ENCODE measurements at regions not wholly inside any gene's neighbourhood (a gene's known extent, or its start where the extent isn't known, plus 50 kb on each side); places are given as distances from the start of the nearest gene placed in this dataset.
"Not testable (repeated sequence)": the region's sequence is repeated elsewhere in the genome, so short reads cannot be mapped to it uniquely, and the experiment has no call there.

GRCh38 chr18:56455874-56456273 lies 182.5 kb downstream of the TXNL1 start:
- H3K4me1 Mint-ChIP-seq (ENCODE audit: low read depth): no peaks in the 10 kb centered on the region
- no peaks in the 10 kb centered on the region for H3K36me3 Mint-ChIP-seq (ENCODE audit: low read depth)
- no peaks in the 10 kb centered on the region for H3K9me3 Mint-ChIP-seq
- no peak overlapping the region for H3K4me3 Mint-ChIP-seq
- no peak for DNase-seq
- intact Hi-C loops (cut with micrococcal nuclease): no loop called here
- H3K27me3 Mint-ChIP-seq (ENCODE audit: low read depth): peaks cover 2% of the 10 kb centered on the region
- CTCF ChIA-PET: interaction anchor here (0.7 kb wide), 1 partner anchor 8 kb away, joined by 3 read pairs; no protein-coding TSS in a partner anchor
- no peak overlapping the region for H3K27ac Mint-ChIP-seq

DNA sequence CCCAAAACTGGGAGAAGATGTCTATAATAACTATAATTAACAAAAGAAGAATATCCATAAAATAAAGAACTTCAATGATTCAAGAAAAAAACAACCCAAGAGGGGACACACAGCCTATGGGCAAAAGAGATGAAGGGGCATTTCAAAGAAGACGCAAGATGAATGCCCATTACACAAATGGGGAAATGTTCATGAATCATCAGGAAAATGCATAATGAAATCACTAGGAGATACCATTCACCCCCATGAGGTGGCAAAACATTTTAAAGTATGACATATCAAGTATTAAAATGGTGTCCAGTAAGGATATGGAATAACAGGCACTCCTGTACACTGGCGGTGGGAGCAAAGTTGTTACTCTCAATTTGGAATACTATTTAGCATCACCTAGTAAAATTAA lies 183.3 kb downstream of the TXNL1 start:
- CTCF ChIA-PET: no interaction called here
- intact Hi-C loops (cut with micrococcal nuclease): no loop called here
- Mint-ChIP-seq H3K27me3 (ENCODE audit: low read depth) (peaks cover 2% of the 10 kb centered on the region), H3K9me3 (no peaks in the 10 kb centered on the region), H3K4me1 (ENCODE audit: low read depth) (no peaks in the 10 kb centered on the region), H3K36me3 (ENCODE audit: low read depth) (no peaks in the 10 kb centered on the region), H3K4me3 (no peak overlapping the region), H3K27ac (no peak overlapping the region)
- DNase-seq: no peak

- no peak for DNase-seq
- Mint-ChIP-seq H3K9me3 (no peaks in the 10 kb centered on the region), H3K27me3 (ENCODE audit: low read depth) (no peaks in the 10 kb centered on the region), H3K27ac (no peak overlapping the region), H3K36me3 (ENCODE audit: low read depth) (no peaks in the 10 kb centered on the region), H3K4me1 (ENCODE audit: low read depth) (no peaks in the 10 kb centered on the region), H3K4me3 (no peak overlapping the region)
- intact Hi-C loops (cut with micrococcal nuclease): no loop called here
- CTCF ChIA-PET: no interaction called here
Measured at GRCh38 chr18:56453631-56454030, 184.8 kb downstream of the TXNL1 start.

DNA sequence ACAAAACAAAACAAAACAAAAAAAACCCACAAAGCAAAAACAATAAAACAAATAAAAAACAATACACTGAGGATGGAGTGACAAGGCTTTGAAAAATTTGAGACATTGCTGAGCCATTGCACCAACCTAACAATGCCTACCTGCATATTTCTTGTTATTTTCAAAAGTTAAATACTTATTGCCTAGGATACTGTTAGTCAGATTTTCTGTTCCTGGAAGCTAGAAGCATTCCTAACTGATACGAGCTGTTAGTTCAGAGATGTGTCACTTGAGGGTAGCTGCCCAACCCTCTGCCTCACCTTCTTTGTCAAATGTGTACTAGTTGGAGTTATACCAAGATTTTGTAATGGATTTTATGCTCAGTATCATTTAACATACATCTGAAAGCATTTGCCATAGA lies 187.2 kb downstream of the TXNL1 start:
- CTCF ChIA-PET: no interaction called here
- DNase-seq: no peak
- no peaks in the 10 kb centered on the region for H3K9me3 Mint-ChIP-seq

GRCh38 chr18:56448751-56449150 lies 189.6 kb downstream of the TXNL1 start:
- CTCF ChIA-PET: no interaction called here
- H3K27me3 Mint-ChIP-seq (ENCODE audit: low read depth): peaks cover 3% of the 10 kb centered on the region
- no peak overlapping the region for H3K27ac Mint-ChIP-seq
- no peak overlapping the region for H3K4me3 Mint-ChIP-seq
- intact Hi-C loops (cut with micrococcal nuclease): no loop called here
- no peak for DNase-seq
- H3K9me3 Mint-ChIP-seq: peaks cover 3% of the 10 kb centered on the region
- no peaks in the 10 kb centered on the region for H3K4me1 Mint-ChIP-seq (ENCODE audit: low read depth)
- H3K36me3 Mint-ChIP-seq (ENCODE audit: low read depth): no peaks in the 10 kb centered on the region

More for the DNA sequence above, 187.2 kb downstream of the TXNL1 start:
- H3K4me1 Mint-ChIP-seq (ENCODE audit: low read depth): no peaks in the 10 kb centered on the region
- intact Hi-C loops (cut with micrococcal nuclease): no loop called here
- peaks cover 3% of the 10 kb centered on the region for H3K27me3 Mint-ChIP-seq (ENCODE audit: low read depth)
- no peak overlapping the region for H3K4me3 Mint-ChIP-seq
- H3K27ac Mint-ChIP-seq: no peak overlapping the region
- H3K36me3 Mint-ChIP-seq (ENCODE audit: low read depth): no peaks in the 10 kb centered on the region

GRCh38 chr18:56445422-56445821 lies 193.0 kb downstream of the TXNL1 start:
- Mint-ChIP-seq H3K4me1 (ENCODE audit: low read depth) (no peaks in the 10 kb centered on the region), H3K9me3 (peaks cover 6% of the 10 kb centered on the region), H3K27me3 (ENCODE audit: low read depth) (peaks cover 3% of the 10 kb centered on the region), H3K36me3 (ENCODE audit: low read depth) (no peaks in the 10 kb centered on the region), H3K27ac (no peak overlapping the region), H3K4me3 (no peak overlapping the region)
- intact Hi-C loops (cut with micrococcal nuclease): no loop called here
- CTCF ChIA-PET: no interaction called here
- DNase-seq: no peak

- intact Hi-C loops (cut with micrococcal nuclease): no loop called here
- CTCF ChIA-PET: no interaction called here
- peaks cover 3% of the 10 kb centered on the region for H3K27me3 Mint-ChIP-seq (ENCODE audit: low read depth)
- H3K27ac Mint-ChIP-seq: no peak overlapping the region
- no peaks in the 10 kb centered on the region for H3K4me1 Mint-ChIP-seq (ENCODE audit: low read depth)
- no peak overlapping the region for H3K4me3 Mint-ChIP-seq
- H3K36me3 Mint-ChIP-seq (ENCODE audit: low read depth): no peaks in the 10 kb centered on the region
- no peak for DNase-seq
- H3K9me3 Mint-ChIP-seq: peaks cover 6% of the 10 kb centered on the region
Measured at GRCh38 chr18:56444201-56444600, 194.2 kb downstream of the TXNL1 start.

- intact Hi-C loops (cut with micrococcal nuclease): no loop called here
- Mint-ChIP-seq H3K27me3 (ENCODE audit: low read depth) (peaks cover 3% of the 10 kb centered on the region), H3K27ac (no peak overlapping the region), H3K36me3 (ENCODE audit: low read depth) (no peaks in the 10 kb centered on the region), H3K4me3 (no peak overlapping the region), H3K9me3 (peaks cover 6% of the 10 kb centered on the region), H3K4me1 (ENCODE audit: low read depth) (no peaks in the 10 kb centered on the region)
- no peak for DNase-seq
- CTCF ChIA-PET: interaction anchor here (0.7 kb wide), 1 partner anchor 59 kb away, joined by 3 read pairs; no protein-coding TSS in a partner anchor
Measured at GRCh38 chr18:56443166-56443907, 195.1 kb downstream of the TXNL1 start.

DNA sequence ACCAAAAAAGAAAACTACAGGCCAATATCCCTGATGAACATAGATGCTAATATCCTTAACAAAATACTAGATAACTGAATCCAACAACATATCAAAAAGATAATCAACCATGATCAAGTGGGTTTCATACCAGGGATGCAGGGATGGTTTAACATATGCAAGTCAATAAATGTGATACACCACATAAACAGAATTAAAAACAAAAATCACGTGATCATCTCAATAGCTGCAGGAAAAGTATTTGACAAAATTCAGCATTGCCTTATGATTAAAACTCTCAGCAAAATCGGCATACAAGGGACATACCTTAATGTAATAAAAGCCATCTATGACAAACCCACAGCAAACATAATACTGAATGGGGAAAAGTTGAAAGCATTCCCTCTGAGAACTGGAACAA lies 199.9 kb downstream of the TXNL1 start:
- H3K36me3 Mint-ChIP-seq (ENCODE audit: low read depth); H3K4me1 Mint-ChIP-seq (ENCODE audit: low read depth); H3K4me3 Mint-ChIP-seq; H3K27me3 Mint-ChIP-seq (ENCODE audit: low read depth); H3K9me3 Mint-ChIP-seq; CTCF ChIA-PET; H3K27ac Mint-ChIP-seq; DNase-seq; intact Hi-C loops (cut with micrococcal nuclease): not testable (repeated sequence)

- DNase-seq: no peak
- H3K4me1 Mint-ChIP-seq (ENCODE audit: low read depth): no peaks in the 10 kb centered on the region
- peaks cover 2% of the 10 kb centered on the region for H3K9me3 Mint-ChIP-seq
- H3K36me3 Mint-ChIP-seq (ENCODE audit: low read depth): no peaks in the 10 kb centered on the region
- H3K27me3 Mint-ChIP-seq (ENCODE audit: low read depth): peaks cover 3% of the 10 kb centered on the region
- intact Hi-C loops (cut with micrococcal nuclease): no loop called here
- H3K27ac Mint-ChIP-seq: no peak overlapping the region
- CTCF ChIA-PET: no interaction called here
- H3K4me3 Mint-ChIP-seq: no peak overlapping the region
Measured at GRCh38 chr18:56436651-56437050, 201.7 kb downstream of the TXNL1 start.

GRCh38 chr18:56433919-56434318 lies 204.5 kb downstream of the TXNL1 start:
- no peak overlapping the region for H3K4me3 Mint-ChIP-seq
- no peaks in the 10 kb centered on the region for H3K36me3 Mint-ChIP-seq (ENCODE audit: low read depth)
- intact Hi-C loops (cut with micrococcal nuclease): no loop called here
- H3K27me3 Mint-ChIP-seq (ENCODE audit: low read depth): peaks cover 3% of the 10 kb centered on the region
- peaks cover 2% of the 10 kb centered on the region for H3K9me3 Mint-ChIP-seq
- H3K4me1 Mint-ChIP-seq (ENCODE audit: low read depth): no peaks in the 10 kb centered on the region
- H3K27ac Mint-ChIP-seq: no peak overlapping the region
- DNase-seq: no peak
- CTCF ChIA-PET: no interaction called here

GRCh38 chr18:56431551-56431950 lies 206.8 kb downstream of the TXNL1 start:
- no peak for DNase-seq
- Mint-ChIP-seq H3K4me1 (ENCODE audit: low read depth) (no peaks in the 10 kb centered on the region), H3K4me3 (no peak overlapping the region), H3K36me3 (ENCODE audit: low read depth) (no peaks in the 10 kb centered on the region), H3K27me3 (ENCODE audit: low read depth) (peaks cover 3% of the 10 kb centered on the region), H3K9me3 (peaks cover 9% of the 10 kb centered on the region), H3K27ac (no peak overlapping the region)
- CTCF ChIA-PET: no interaction called here
- intact Hi-C loops (cut with micrococcal nuclease): no loop called here

- no peaks in the 10 kb centered on the region for H3K4me1 Mint-ChIP-seq (ENCODE audit: low read depth)
- H3K9me3 Mint-ChIP-seq: peaks cover 8% of the 10 kb centered on the region
- no peak overlapping the region for H3K4me3 Mint-ChIP-seq
- no peaks in the 10 kb centered on the region for H3K27me3 Mint-ChIP-seq (ENCODE audit: low read depth)
- DNase-seq: no peak
- no peaks in the 10 kb centered on the region for H3K36me3 Mint-ChIP-seq (ENCODE audit: low read depth)
- intact Hi-C loops (cut with micrococcal nuclease): no loop called here
- CTCF ChIA-PET: interaction anchor here (0.6 kb wide), 1 partner anchor 146 kb away, joined by 4 read pairs; no protein-coding TSS in a partner anchor
- no peak overlapping the region for H3K27ac Mint-ChIP-seq
Measured at GRCh38 chr18:56423626-56424025, 214.8 kb downstream of the TXNL1 start.
